NCI-H2171 treated with DMSO at 0.1 percent for 48 hours (cell line): ENCODE measurements at regions not wholly inside any gene's neighbourhood (a gene's known extent, or its start where the extent isn't known, plus 50 kb on each side); places are given as distances from the start of the nearest gene placed in this dataset.

Experiments used
- DNase-seq: peaks from one replicate; lab custom pipeline; 2025; lab: John Stamatoyannopoulos, UW

DNA sequence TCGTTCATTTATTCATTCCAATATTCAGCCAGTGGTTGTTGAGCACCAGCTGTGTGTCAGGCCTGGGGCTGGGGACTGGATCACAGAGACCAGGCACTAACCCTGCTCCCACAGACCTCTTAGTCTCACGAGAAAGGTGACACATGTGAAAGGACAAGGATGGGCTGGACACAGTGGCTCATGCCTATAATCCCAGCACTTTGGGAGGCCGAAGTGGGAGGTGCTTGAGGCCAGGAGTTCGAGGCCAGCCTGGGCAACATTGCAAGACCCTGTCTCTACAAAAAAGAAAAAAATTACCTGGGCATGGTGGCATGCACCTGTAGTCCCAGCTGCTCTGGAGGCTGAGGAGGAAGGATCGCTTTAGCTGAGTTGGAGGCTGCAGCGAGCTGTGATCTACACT is 105.9 kb upstream of the SDK1 start:
- no peak for DNase-seq

DNA sequence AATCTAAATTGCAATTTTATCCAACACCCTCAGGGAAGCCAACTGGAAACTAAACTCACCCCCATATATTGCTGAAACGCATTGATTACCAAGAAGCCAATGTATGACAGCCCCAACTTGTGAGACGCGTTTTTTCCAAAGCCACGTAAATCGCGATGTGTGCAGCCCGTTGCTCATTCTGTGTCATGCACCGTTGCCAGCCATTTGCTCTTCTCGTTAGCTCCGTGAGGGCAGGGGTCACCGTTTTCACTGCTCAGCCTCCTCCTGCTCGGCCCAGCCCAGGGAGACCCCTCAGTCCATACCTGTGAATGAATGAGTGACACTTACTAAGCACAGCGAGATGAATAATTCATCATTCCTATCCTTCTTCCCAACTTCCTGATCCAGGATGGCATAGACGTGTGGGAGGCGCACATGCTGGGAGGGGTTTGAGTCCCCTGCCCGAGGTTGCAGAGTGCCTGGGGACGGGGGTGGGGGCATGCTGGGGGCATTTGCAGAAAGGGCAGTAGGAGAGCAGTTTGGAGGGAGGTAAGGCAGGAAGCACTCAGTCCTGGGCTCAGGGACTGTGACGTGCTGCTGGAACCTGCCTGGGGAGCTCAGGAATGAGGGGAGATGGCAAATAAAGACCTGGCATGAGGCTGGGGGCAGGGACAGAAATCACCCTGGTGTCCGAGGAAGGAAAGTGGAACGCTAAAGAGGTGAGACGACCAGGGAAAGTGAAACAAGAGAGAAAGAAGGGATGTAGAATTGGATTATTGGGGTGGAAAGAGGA is 104.2 kb upstream of the SDK1 start:
- DNase-seq, result no peak

DNA sequence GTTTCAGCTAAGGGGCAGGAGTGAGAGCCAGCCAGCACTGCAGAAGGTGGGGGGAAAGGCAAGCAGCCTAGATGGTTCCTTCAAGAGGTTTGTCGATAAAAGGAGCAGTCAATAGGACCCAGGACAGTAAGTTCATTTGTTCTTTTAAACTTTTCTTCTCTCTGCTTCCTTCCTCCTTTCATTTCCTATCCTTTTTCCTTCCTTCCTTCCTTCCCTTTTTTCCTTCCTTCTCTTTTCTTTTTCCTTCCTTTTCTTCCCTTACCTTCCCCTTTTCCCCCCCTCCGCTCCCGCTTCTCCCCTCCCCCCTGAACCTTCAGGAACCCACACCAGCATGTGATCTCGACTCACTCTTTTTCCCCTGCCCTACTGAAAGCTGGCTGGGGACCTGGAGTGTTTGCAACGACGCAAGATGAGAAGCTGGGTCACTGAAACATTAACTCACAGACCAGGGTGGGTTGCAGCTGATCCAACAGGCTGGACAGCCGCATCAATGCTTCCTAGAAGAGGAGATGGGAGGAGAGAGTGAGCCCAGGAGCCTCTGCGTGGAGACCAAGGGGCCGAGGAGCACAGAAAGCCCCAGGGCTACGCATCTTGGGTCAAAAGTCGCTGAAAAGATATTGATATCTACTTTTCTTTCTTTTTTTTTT is 103.4 kb upstream of the SDK1 start:
- DNase-seq, result no peak

DNA sequence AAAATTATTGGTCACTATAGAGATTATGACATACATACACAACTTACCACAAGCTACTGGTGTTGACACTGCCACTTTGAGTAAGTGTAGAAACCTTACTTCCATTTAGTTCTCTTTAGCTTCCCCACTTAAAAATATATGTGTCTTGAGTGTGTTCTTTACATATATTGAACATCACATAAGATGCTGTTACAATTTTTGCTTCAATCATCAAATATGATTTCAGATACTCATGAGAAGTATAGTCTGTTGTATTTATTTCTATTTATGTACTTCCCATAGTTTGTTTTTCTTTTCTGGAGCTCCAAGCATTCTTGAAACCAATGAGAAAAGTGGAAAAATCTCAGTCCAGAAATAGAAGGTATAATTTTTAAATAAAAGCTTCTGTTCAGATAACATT is 102.7 kb upstream of the SDK1 start:
- DNase-seq, result no peak

DNA sequence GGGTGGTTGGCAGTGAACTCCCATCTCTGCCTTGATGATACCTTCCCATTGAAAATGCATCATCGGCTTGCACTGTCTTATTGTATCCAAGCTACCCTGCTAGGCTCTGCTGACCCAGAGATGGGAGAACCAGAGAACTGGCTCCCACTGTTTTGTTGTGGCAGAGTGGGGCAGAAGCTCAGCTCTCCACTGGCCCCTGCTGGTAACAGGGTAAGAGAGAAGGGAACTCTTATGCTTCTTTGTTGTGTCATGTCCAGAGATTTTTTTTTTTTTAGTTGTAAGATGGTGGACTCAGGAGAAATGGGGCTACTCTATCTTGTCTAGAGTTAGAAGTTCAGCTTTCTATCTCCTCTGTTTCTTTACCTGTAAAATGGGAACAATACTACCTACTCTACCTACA is 100.5 kb upstream of the SDK1 start:
- no peak for DNase-seq

DNA sequence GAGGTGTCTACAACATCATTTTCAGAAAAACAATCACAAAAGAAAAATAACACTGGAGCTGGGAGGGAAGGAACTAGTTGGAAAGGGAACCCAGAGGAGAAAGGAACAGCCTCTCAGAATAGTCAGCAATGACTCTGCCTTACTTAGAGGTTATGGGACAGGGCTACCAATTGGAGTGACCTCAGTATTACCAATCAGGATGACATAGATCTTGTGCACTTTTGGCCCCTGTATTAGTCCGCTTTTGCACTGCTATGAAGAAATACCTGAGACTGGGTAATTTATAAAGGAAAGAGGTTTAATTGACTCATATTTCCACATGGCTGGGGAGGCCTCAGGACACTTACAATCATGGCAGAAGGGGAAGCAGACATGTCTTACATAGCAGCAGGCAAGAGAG is 99.7 kb upstream of the SDK1 start:
- DNase-seq, result no peak

DNA sequence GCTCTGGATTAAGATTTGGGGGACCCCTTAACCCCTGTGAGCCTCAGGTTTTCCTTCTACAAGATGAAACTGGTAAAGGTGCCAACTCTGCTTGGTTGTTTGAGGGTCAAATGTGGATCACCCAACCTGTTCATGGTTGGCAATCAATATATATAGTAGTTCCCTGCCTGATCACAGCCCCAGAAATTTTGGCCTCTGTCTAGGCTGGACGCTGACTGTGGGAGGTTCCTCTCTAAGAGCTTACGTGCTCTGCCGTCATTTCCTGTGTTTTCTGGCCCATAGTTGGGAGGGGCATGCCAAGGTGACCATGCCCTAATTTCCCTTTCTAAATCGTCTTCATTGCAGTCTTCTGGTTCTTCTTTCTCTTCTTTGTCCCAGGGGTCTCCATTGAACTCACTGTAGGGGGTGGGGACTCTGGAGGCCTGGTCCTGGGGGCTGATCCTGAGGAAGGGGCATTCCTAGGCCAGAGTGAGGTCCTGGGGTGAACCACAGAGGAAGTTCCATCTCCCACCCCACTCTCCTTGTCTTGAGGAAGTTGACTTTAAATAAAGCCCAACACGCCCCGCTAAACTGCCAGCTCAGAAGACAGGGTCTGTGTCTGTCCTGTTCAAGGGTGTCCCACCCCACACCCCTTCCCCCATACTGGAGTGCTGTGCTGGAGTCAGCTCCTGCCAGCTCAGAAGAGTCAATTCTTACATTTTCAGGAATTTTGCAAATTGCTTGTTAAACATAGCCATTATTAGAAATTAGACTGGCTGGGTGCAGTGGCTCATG is 98.9 kb upstream of the SDK1 start:
- DNase-seq, result no peak

DNA sequence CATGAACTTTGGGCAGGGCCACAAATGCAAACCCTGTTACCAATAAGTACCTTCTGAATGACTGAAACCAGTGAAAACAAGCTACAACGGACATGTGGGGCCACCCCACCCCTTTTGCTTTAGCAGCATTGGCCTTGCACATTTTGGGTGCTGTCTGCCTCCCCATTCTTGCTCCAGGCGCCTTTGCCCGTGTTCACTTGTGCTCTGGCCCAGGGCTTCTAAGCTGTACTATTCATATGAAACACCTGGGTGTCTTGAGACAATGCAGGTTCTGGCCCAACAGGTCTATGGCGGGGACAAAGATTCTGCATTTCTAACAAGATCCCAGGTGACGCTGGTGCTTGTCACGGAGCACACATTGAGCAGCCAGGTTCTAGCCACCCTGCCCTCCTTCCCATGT is 96.5 kb upstream of the SDK1 start:
- no peak for DNase-seq

DNA sequence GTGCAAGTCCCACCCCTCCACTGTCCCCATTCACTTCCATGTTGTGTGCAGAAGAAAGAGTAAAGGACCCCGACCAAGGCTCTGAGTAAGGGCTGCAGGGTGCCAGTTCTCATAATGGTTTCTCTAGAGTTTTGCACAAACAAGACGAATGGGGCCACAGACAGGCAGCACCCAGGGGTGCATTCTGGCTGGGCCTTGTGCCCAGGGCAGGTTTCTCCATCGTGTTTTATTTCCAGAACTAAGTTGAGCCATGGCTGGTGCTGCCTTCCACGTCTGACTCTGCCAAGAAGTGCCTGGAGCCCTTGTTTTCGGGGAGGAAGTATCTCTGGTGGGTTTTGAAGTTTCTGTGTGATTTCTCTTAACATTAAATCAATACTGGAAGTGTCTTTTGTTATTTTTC is 95.0 kb upstream of the SDK1 start:
- DNase-seq, result no peak

DNA sequence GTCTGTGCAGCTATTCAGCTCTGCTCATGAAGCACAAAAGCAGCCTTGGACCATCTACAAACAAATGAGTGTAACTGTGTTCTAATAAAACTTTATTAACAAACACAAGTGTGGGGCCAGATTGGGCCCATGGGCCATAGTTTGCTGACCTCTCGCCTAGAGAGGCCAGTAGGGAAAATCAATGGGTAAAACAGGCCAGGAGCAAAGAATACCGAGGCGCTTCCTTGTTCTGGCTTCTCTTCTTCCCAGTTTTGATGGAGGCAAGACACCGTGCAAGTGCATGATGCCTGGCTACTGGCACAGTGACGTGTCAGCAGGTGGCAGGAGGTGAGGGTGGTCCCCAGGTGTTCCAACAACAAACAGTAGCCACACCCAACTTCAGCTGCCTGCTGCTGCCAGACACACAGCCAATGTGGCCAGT is 94.3 kb upstream of the SDK1 start:
- peak; percentile 72 for DNase-seq

DNA sequence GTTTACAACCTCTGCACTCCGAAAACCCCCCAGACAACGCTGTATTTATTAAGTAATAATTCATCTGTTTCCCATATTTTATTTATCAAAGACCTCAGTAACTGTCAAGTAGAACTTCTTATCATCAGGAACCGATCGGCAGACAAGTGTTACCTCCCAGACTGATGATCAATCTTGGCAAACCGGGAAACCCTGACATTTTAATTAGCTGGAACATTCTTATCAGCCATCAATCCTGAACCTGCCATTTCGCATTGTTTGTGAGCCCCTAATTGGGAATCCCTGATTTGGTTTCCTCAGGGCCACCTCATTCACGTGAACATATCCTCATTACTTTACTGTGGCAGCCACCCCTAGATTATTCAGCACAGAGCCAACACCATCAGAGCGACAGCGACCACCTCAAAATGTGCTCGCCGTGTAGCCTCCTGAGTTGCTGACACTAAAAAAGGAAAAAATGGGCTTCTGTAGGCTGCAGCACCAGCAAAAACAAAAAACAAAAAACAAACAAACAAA is 93.6 kb upstream of the SDK1 start:
- no peak for DNase-seq

DNA sequence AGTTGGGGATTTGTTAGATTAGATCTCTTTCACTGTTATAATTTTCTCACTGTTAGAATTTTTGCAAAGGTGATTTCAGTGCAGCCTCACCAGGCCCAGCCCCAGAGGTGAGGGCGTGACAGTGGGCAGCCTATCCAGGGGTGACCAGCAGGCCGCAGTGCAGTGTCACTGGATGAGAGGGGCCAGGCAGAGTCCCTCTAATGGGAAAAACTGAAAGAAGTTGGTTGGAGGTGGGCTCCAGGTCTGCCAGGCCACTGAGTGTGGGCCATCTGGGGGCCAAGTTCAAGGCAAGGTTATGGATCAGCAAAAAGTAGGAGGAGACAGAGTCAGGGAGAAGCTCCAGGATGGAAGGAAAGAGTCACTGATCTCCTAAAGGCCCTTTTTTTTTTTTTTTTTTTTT is 90.5 kb upstream of the SDK1 start:
- DNase-seq, result no peak

DNA sequence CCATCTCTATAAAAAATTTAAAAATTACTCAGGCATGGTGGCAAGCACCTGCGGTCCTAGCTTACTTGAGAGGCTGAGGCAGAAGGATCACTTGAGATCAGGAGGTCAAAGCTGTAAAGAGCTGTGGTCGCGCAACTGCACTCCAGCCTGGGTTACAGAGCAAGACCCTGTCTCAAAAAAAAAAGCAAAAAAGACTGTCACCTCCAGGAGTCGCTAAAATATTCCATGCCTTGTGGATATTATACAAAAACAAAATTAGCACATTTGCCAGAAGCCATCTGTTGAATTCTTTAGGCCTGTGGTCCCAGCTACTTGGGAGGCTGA is 87.0 kb upstream of the SDK1 start:
- no peak for DNase-seq

DNA sequence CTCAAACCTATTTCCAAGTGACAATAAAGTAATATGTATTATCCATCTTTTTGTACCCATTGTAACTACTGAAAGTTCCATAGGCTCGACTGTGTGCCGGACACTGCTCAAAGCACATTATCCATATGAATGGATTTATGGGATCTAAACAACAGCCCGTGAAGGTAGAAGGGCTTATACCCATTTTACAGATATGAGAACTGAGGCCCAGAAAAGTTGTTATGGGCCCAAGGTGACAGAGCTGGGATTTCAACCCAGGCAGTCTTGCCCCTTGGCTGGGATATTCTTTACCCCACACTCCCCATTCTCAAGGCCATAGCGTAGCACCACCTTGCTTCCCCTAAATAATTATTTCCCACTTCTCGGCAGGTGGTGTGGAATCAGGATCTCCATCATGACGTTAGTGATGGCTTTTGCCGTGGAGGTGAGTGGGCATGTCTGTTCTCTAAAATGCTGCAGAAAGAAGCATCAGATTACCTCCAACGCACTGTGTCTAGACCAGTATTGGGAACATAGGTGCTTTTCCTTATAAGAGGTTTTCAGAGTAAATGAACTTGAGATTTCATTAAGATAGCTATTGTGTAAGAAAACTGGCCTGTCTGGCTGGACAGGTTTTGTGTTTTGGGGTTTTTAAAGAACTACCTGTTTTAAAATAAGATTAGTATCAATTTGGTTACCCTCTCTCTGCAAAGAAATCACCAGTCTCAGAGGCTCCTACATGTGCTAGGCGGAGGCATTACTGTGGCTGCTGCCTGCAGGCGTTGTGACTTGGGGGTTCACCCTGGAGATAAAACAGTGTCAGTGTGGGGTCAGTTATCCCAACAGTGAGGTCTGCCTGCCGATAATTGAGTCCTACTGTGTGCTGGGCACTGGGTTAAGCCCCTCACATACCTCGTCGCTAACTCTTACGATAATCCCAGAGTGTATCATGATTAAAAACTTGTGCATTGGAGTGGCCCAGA is 85.1 kb upstream of the SDK1 start:
- DNase-seq, result no peak

DNA sequence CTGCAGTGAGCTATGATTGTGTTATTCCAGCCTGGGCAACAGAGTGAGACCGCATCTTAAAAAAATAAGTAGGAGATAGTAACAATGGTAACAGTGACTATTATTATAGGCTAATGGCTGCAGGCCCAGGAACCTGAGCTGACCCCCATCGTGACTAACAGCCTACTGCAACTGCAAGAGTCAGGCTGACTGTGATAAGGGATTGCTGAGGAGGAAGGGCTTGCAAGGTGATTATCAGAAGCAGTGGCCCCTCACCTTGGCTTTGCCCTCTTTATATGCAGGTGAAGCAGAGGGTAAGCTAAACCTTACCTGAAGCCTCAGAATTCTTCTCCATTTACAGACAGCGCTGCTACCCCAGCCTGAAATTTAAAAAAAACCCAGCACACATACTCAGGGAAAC is 83.9 kb upstream of the SDK1 start:
- DNase-seq, result no peak

DNA sequence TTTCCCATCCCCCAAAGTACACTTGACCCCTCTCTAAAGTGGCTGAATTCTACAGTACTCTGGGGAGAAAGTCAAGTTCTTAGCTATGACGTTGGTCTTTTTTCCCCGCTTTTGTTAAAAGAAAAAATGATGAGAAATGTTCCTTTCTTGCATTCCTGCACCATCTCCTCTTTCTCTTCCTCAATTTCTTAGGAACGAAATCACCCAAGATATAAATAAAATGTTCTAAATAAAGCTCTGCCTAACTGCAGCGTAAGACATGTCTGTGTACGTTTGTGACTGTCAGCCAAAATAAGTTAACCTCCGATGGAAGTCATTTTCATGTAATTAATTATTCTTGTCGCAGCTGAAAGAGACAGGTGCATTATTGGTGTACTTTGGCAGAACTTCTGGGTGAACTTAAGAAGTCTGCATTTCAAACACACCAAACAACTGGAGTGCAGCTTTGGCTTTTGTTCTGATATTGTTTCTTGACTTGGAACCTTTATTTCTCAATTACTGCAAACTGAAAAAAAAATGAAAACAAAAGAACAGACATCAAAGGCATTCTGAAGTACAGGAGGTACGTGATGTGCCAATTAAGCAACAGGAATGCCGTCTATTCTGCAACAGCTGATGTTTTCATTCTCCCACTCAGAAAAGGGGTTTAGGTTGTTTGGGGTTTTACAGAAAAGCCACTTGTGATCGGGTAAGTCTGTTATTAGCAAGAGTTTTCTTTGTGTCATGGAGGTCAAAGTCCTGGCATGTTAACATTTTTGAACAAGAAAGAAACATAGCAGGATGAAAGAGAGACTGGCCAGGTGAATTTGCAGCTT is 82.4 kb upstream of the SDK1 start:
- DNase-seq, result peak; percentile 21

DNA sequence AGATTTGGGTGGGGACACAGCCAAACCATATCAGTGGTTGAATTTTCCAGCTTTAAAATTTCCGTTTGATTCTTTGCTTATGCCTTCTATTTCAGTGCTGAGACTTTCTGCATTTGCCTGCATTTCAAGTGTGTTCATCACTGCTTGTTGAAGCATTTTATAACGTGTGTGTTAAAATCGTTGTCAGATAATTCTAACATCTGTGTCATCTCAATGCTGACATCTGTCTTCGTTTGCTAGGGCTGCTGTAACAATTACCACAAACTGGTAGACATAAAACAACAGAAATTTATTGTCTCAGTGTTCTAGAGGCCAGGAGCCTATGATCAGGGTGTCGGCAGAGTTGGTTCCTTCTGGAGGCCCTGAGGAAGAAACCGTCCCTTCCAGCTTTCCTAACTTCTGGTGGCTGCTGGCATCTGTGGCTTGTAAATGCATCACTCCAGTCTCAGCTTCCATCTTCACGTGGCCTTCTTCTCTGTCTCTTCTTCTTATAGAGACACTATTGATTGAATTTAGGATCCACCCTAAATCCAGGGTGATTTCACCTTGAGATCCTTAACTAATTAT is 71.1 kb upstream of the SDK1 start:
- DNase-seq, result peak; percentile 60

DNA sequence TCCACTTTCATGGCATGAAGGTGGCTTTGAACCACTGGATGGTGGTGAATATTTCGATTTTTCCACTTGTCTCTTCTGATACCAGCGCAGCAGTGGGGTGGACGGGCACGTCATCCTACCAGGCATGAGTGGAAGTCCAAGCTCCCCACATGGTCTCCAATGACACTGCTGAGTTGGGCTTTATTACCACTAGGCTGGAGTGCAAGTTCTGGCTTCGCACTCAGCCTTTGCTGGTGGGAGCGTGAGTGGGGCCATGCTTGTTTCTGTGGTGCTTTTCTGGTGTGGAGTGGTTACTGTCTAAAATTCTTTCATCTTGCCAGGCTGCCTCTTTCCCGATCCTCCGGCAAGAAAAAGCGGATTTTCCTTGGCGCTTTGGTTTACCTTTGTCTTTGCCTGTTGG is 70.1 kb upstream of the SDK1 start:
- DNase-seq, result no peak

DNA sequence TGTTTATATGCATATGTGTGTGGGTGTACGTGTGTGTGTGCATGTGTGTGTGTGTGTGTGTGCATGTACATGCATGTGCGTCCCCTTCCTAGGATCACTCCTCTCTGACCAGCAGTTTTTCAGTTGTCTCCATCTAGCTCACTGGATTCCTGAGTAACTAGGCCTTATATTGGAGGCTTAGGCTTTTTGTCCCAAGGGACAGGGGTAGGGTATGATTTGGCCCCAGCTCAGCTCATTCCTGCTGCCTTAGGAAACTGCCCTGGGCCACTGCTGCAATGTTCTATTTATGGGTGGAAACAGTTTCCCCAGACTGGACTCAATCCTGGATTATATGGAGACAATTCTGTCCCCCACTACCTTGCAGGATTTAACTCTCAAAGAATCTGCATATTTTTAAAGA is 68.8 kb upstream of the SDK1 start:
- no peak for DNase-seq

DNA sequence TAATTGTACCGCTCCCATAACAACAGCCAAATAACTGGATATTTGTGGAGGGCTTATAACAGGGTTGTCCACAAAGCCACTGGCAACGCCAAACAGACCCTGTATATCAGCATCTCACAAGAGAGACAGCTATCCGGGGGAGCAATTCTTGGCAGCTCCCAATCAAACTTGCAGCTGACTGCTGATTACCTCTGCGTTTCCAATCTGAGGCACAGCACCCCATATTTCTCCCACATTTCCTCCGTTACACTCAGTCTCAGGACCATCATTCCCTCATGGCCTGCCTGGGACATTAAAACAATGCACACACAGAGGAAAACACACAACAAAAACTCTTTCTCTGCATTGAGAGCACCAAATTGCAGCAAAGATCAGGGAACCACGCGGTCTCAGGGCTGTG is 67.8 kb upstream of the SDK1 start:
- no peak for DNase-seq

DNA sequence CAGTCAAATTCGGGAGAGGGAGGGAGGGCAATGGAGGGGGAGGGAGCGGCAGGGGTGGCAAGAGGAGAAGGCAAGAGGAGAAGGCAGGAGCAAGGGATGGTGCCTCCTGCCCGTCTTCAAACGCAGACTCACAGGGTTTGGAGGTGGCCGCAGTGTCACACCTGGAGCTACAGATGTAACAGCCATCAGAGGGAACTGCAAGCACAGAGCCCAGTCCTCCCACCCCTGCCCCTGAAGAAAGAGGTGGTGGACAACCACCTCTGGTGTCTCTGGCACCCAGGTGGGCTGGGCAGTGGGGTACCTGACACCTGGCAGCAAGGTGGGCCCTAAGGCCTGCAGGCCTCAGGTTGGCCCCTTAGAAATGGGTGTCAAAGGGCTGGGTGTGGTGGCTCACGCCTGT is 67.0 kb upstream of the SDK1 start:
- DNase-seq, result no peak
